Islet precursor cell (in vitro differentiated cells): ENCODE measurements at regions not wholly inside any gene's neighbourhood (a gene's known extent, or its start where the extent isn't known, plus 50 kb on each side); places are given as distances from the start of the nearest gene placed in this dataset.
"Not testable (repeated sequence)": the region's sequence is repeated elsewhere in the genome, so short reads cannot be mapped to it uniquely, and the experiment has no call there.

ENCODE experiments used
- DNase-seq: peaks from one replicate; pipeline ENCODE4 v3.0.0-alpha.2; 2018

DNA sequence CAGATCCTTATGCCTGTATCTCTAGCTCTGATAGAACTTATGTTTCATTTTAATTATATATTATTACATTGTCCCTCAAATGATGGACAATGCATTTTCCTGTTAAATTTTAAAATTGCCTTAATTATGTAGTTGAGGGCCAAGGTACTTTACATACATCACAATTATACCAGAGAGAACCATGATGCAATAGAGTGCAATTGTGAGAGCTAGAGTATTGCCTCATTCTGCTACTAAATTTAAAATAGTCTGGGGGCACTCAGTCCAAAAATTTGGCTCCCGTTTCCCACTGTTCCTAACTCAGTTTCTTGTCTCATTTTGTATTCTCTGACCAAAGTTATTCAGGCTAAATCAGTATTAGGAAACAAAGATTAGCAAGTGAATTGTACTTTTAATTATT is 378.5 kb upstream of the ZFP42 start:
- DNase-seq = no peak

DNA sequence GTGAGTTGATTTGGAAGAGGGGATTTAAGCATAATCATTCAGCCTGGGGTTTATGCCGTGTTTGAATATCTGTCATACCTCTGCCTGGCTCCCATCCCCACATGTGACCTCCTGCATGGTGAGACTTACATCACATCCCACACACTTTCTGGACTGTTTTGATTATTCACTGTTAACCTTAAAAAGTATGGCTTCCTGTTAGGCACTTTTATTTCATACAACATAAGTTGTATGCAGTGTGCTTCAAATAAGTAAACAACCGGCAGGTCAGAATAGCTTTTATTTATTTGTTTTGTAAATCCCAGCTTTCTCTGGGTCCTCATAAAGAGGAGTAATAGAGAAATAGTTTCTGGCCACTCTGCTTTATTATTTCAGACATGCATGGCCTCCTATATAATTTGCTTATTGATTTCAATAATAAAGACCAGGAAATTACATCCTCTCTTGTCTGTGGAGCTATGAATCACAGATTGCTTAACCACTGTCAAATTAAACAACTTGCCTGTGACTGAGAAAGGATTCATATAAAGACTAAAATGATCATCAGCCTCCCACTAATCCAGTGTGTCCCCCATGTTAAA is 376.8 kb upstream of the ZFP42 start:
- DNase-seq = no peak

DNA sequence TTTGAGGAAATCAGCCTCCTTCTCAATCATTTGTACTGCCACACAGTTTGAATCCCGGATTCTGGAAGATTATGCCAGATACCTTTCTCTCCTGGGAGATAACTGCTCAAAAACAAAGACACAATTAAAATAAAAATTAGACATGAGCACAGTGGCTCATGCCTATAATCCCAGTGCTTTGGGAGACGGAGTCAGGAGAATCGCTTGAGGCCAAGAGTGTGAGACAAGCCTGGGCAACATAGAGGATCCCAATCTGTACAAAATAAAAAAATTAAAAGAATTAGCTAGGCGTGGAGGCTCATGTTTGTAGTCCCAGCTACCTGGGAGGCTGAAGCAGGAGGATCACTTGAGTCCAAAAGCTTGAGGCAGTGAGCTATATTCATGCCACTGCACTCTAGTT is 376.3 kb upstream of the ZFP42 start:
- no peak for DNase-seq

DNA sequence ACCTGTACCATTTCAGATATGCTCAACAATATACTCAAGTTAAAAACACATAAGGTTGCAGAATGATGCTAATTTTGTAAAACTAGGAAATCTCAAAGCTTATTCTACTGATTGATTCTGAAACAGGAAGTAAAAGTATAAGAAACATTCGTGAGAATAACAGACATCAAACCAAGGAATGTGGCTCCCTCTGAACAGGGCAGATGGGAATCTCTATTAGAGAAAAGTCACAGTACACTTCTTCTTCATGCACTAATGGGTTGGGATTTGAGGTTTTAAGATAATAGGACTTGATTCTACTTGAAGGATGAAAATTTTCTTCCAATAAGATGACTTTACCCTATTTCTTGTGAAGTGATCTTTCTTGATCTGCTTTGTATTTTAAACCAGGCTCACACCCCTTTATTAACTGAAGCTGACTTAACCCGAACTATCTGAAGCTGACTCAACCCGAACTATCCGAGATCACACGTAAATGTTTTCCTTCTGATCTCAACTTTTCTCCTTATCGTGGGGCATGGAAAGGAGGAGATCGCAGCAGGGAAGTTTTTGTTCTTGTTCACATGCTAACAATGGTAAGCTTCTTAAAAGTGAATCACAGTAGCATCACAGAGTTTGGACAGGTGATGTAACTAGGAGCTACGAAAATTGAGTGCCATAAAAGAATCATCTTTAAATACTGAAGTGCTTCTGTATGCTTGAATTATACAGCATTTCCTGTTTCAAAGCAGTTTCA is 363.1 kb upstream of the ZFP42 start:
- no peak for DNase-seq

DNA sequence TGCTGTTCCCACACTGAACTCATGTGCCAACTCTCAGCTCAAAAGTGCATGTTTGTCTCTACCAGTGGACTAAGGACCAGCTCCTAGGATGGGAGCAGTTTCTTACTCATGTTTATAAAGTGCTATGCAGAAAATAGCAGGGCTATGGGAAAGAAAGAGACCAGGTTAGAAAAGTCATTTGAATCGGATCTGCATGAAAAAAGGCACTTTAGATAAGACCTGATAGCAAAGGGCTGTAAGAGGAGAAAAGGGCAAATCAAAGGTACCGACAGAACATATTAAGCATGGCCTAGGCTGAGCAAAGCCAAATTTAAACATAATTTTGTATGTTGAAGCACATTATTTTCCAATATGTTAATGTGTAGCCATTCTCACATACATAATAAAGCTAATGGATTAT is 362.3 kb upstream of the ZFP42 start:
- no peak for DNase-seq

DNA sequence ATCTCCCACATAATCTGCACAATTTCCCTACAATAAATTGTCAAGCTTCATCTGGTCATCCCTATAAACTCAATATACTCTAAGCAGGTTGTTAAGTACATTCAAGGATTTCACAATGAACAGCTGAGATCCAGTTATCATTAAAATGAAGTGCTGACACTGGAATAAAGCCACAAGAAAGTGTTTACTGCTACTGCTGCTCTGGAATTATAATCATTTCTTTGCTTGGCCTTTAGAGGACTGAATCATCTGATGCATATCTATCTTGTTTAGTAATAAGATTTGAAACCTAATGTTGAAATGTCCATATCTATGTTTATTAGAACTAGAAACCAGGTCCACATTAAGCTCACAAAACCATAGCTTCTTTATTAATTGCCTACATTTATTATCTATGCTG is 338.6 kb upstream of the ZFP42 start:
- DNase-seq = no peak

DNA sequence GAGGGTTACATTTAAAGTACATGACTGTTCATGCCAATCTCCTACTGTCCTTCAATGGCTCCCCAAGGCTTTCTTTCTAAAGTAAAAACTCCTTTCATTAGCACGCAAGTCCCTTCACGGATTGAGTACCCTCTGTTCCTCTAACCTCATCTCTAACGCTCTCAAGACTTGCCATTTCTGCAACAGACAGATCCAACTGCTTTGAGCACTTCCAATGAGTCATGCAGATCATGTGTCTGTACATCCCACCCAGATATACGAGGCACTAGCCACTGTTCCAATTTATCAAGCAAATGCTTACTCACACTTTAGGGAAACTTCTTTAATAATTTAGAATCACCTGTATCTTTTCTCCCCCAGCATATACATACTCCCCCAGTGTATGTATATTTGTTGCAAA is 332.5 kb upstream of the ZFP42 start:
- no peak for DNase-seq

DNA sequence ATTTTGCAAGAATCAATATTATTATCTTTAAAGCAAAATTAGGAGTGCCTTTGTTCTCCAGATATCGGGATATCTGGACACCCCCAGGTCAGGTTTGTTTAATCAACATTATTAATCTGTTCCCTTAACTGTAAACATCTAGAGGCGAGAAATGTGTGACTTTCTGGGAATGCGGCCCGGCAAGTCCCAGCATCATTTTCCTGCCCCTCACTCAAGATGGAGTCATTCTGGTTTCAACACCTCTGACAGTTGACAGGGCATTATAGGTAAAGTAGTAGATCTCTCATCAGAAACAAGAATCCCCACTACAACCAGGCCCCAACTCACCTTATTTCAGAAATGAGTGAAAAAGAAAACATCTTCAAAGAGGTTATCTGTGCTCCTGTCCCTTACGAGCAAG is 331.6 kb upstream of the ZFP42 start:
- no peak for DNase-seq

DNA sequence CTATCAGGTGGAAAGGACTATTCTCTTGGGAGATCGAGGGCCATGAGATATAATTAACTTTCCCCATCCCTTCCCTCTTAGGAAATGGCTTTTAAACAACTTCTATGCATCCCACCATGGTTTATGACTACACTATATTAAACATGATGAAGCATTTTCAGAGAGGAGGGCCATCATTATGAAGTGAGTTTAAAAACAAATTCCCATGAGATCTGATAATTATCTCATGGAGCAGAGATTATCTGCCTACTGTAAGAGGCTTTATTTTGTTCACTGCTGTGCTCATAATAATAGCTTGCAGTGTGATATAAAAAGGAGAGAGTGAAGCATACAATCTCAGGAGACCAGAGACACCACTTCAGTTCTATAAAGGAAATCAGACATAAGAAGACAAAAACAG is 330.5 kb upstream of the ZFP42 start:
- no peak for DNase-seq

DNA sequence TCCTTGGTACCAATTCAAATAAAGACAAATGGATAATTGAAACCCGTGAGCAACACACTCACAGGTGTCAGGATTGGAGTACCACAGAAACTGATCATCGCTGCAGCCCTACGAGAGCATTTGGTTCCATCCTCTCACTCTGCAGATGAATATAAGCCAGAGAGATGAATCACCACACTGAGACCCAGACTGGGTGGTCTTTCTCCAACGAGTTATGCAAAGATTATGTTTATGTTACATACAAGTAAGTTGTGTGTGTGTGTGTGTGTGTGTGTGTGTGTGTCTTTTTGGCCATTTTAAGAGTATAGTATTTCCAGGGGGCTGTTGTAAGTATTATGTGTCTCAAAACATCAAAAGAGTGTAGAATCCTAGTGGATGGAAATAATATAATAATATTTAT is 329.5 kb upstream of the ZFP42 start:
- DNase-seq = no peak

DNA sequence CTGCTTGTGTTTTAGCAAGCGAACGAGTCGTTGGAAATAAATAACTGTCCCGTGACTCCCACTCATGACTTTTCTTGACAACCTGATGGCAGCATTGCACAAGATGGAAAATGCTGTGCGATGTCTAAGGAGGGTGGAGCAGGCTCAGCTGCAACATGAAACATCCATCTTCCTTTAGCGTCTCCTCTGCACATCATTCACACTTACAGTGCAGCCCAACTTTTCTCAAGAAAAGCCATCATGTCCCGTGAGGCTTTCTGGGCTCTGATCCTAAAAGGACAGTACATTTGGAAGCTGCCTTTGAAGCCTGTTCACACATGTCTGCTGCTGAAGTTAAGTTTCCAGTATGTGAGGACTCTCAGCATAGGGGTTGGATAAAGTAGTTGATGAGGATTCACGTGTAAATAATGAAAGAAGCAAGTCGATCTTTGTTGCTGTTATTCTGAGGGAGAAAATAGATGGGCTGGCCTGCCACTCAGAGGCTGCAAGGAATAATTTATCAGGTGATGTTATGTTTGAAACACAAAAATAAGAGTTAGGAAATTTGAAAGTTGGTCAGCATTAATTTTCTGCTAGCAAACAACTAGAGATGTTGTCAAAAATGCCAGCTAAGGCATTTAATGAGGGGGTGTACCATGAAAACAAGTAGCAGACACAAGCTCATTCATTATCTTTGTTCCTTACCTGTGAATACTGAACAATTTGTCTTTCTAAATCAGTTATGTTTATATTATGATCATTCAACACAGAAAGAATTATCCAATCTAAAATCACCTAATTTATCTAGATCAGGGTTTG is 328.7 kb upstream of the ZFP42 start:
- no peak for DNase-seq

DNA sequence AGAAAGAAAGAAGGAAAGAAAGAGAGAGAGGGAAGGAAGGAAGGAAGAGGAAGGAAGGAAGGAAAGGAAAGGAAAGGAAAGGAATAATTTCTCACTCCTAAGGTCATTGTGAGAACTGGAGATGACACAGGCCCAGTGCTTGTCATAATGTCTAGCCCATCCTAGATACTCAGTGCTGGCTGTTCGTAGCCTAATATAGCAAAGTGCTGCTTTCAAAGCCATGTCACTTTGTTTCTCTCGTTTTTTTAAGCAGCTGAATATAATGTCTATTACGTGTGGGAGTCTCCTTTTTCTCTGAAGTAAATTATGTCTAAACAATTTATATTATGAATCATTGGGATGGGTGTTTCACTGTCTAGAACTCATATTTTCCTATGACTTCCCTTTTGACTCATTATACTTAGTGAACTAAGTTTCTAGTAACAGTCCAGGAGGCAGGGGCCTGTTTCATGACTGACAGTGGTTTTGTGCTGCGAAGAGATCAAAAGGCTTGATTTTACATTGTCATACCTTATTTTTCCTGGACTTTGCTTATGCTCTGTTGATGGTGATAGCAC is 327.0 kb upstream of the ZFP42 start:
- DNase-seq = no peak

DNA sequence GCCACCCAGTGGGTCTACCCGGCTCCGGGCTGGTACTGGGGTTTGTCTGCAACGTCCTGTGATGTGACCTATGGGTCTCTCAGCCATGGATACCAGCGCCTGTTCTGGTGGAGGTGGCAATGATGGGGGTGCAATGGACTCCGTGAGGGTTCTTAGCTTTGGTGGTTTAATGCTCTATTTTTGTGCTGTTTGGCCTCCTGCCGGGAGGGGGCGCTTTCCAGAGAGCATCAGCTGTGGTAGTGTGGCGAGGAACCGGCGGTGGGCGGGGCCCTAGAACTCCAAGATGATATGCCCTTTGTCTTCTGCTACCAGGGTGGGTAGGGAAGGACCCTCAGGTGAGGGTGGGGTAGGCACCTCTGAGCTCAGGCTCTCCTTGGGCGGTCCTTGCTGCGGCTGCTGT is 324.1 kb upstream of the ZFP42 start:
- DNase-seq = not testable (repeated sequence)

DNA sequence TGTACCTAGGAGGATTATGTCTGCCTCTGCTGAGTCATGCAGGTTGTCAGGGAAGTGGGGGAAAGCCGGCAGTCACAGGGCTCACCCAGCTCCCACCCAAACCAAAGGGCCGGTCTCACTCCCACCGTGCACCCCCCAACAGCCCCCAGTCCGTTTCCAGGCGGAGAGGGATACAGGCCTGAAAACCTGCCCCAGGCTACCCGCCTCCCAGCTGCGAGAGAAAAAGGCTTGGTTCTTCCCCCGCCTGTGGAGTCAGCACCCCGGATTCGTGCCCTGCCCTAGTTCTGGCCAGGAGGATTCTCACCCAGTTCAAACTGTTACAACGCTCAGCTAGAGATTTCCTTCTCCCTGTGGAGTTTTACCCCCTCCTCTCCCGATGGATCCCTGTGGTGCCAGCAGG is 323.6 kb upstream of the ZFP42 start:
- not testable (repeated sequence) for DNase-seq

DNA sequence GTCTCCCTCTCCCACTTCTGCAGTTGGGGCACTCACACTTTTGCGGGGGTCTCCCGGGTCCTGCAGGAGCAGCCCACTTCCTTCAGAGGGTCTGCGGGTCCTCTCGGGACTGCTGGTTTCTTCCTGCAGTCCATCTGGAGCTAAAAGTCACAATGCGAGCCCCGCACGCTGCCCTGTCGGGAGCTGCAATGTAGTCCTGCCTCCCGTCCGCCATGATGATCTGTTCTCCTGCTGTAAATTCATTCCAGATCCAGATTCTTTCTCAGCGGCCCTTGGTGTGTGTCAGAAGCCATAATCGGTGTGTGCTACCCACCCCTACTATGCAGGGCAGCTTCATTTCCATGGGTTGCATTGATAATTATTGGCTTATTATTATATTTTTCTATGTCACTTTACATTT is 323.0 kb upstream of the ZFP42 start:
- DNase-seq = not testable (repeated sequence)

DNA sequence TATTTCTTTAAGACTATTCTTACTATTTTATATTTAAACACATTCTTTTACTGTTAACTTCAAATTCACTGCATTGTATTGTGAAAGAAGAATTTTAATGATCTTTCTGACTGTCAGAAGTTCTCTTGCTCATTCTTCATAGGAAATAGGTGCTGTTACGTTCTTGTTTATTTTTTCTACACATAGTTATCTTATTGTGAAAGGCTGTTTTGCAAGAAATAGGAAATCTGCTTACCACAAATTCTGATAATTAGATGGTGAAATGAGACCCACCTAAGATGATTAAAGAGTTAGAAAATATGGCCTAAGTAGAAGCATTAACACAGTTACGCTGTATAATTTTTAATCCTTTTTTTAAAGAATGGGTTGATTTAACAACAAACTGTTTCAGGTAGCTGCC is 316.1 kb upstream of the ZFP42 start:
- no peak for DNase-seq

DNA sequence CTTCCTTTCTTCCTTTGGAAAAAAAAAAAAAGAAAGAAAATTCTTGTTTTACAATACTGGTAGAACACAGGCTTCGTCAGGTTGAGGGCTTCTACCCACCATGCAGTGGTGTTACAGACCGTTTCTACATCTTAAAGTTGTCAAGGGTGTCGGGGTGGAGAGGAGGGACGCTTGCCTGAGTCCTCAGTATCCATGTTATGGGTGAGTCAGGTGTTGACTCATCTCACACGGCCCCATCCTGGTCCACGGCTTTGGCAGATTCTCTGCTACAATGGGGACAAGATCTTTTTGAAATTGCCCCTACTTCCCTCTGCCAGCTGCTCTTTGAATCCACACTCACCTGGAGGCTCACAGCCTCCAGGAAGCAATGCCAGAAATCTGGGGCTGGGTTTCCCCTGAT is 310.3 kb upstream of the ZFP42 start:
- DNase-seq = no peak

DNA sequence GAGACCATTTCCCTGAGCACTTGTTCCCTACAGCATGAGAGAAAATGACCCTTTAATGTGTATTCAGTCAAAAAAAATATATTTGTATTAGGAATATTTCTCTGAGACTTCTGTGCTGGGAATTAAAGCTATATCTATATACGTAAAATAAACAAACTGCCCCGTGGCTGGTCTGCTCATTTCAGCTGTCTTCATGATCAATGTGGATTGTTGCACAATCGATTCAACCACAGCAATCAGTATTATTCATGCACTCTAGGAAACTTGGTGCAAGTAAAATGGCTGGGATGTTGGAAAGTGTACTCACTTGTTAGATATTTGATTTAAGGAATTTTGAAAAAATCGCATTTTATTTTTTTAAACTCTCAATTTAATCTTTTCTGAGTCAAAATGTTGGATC is 307.9 kb upstream of the ZFP42 start:
- DNase-seq = no peak

DNA sequence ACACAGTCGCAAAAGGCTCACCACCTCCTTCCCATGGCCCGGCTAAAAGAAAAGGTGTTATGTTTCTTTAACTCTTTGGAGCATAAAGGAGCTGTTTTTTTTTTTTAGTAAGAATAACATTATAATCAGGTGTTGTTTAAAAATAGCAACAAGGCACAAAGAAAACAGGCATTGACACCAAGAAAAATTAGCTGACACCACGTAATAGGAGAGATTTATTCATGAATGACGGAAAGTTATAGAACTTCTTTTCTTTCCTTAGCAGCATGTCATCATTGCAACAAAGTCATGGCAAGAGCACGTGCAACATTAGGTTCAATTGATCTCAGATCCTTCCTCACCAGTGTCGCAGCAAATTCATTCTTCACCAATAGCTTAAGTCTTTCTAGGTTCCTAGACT is 302.9 kb upstream of the ZFP42 start:
- DNase-seq = no peak

DNA sequence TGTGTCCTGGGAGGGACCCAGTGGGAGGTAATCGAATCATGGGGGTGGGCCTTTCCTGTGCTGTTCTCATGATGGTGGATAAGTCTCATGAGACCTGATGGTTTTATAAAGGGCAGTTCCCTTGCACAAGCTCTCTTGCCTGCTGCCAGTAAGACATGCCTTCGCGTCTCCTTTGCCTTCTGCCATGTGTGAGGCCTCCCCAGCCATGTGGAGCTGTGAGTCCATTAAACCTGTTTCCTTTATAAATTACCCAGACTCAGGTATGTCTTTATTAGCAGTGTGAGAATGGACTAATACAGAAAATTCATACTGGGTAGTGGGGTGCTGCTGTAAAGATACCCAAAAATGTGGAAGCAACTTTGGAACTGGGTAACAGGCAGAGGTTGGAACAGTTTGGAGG is 300.0 kb upstream of the ZFP42 start:
- DNase-seq = not testable (repeated sequence)

DNA sequence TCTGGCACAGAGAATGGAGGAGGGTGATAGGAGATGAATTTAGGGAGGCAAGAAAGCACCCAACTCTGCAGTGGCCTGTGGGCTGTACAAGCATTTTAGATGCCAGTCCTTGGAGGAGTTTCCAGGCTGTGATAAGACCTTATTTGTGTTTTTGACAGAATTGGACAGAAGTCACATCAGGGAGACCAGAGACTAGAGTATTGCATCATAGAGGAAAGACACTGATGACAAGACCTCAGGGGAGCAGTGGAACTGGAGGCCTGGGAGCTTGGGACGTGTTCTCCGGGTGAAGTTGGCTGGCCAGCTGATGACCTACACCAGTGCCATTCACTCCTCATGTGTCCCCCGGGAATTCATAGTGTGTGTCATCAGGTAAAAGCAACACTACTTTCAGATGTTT is 284.0 kb upstream of the ZFP42 start:
- no peak for DNase-seq

DNA sequence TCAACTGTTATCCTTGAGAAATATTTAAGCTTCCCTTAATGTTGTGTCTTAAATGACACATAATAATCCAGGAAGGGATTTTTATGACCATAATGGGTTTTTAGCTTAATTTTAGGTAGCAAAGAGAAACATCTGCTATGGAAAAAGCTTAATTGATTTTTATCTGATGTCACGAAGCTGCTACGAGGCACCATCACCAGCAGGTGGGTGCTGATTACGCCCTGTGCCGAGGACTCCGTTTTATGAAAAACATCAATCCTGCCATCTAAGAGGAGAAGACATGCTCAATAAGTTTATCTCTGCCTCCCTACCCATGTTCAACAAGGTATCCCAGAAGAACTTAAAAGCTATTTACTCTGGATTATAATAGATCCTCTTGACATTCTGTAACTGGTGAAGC is 280.6 kb upstream of the ZFP42 start:
- no peak for DNase-seq

DNA sequence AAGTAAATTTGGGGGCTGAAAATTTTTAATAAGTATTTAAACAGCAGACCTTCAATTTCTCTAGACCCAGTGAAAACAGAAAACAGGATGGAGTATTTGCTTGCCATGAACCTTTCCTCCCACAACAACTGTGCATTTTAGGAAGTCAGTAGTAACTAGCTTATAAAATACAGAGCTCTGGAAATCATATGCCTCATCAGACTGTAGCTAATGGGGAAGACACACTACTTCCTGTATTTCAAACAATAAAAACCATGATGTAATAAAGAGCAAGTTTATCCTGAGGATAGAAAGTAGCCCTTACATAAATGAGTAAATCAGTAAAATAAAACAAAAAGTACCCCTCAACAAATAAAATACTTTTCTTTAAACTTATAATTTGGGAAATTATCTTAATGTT is 280.1 kb upstream of the ZFP42 start:
- DNase-seq = no peak

DNA sequence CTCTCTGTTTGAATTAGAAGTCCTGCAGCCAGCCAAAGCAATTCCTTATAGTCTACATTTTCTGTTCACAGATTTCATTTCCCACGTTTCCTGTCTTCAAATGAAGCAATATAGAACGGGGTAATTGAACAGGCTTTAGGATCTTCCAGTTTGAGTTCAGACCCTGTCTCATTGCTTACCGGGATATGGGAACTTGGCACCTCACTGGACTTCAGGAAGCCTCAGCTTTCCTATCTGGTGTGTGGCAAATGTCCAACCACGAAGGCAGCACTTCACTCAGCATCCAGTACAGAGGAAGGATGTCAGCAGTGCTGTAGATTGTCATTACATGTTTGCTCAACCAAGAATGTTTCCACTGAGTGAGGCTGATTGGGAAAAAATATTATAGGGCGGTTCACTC is 271.1 kb upstream of the ZFP42 start:
- no peak for DNase-seq
